SJSA1 (cell line): ENCODE measurements at regions not wholly inside any gene's neighbourhood (a gene's known extent, or its start where the extent isn't known, plus 50 kb on each side); places are given as distances from the start of the nearest gene placed in this dataset.
"Not testable (repeated sequence)": the region's sequence is repeated elsewhere in the genome, so short reads cannot be mapped to it uniquely, and the experiment has no call there.

Source experiments
- DNase-seq, 2 experiments: peaks; one replicate each; pipeline ENCODE4 v3.0.0-alpha.2; 2015 to 2020; ENCODE audit warnings: low spot score in 2 of 2, low read depth in 1 of 2
- H3K27ac ChIP-seq: fragments of 250-450 bp; sonication (Bioruptor Pico); 2 replicates; pipeline ENCODE4 v1.5.1; 2020; ENCODE audit warnings: mild to moderate bottlenecking, moderate library complexity
- H3K27me3 ChIP-seq: fragments of 250-450 bp; sonication (Bioruptor Pico); replicated peaks from 2 replicates; pipeline ENCODE4 v1.5.1; 2020; ENCODE audit warnings: mild to moderate bottlenecking, moderate library complexity
- H3K36me3 ChIP-seq: fragments of 250-450 bp; sonication (Bioruptor Pico); 2 replicates; pipeline ENCODE4 v1.5.1; 2020; ENCODE audit warnings: mild to moderate bottlenecking
- H3K4me1 ChIP-seq: fragments of 250-450 bp; sonication (Bioruptor Pico); replicated peaks from 2 replicates; pipeline ENCODE4 v1.6.1; 2021; ENCODE audit warnings: mild to moderate bottlenecking
- H3K4me3 ChIP-seq: fragments of 250-450 bp; sonication (Bioruptor Pico); 2 replicates; pipeline ENCODE4 v1.5.1; 2020; ENCODE audit warnings: mild to moderate bottlenecking
- H3K9me3 ChIP-seq: fragments of 250-450 bp; sonication (Bioruptor Pico); replicated peaks from 2 replicates; pipeline ENCODE4 v1.5.1; 2020; ENCODE audit warnings: mild to moderate bottlenecking

- Histone ChIP-seq H3K36me3 (no peaks in the 10 kb centered on the region), H3K9me3 (no peaks in the 10 kb centered on the region), H3K27me3 (no peaks in the 10 kb centered on the region), H3K4me1 (no peaks in the 10 kb centered on the region), H3K27ac (no peak overlapping the region), H3K4me3 (no peak overlapping the region)
- no peak for DNase-seq
Measured at GRCh38 chr1:229862017-229862774, 204.8 kb upstream of the GALNT2 start.

GRCh38 chr1:229863651-229864545, 203.1 kb upstream of the GALNT2 start:
- H3K4me1 ChIP-seq: no peaks in the 10 kb centered on the region
- no peak for DNase-seq
- H3K27me3 ChIP-seq: no peaks in the 10 kb centered on the region
- H3K36me3 ChIP-seq: no peaks in the 10 kb centered on the region
- no peak overlapping the region for H3K4me3 ChIP-seq
- no peak overlapping the region for H3K27ac ChIP-seq
- H3K9me3 ChIP-seq: no peaks in the 10 kb centered on the region

- Histone ChIP-seq H3K27me3 (no peaks in the 10 kb centered on the region), H3K9me3 (no peaks in the 10 kb centered on the region), H3K4me3 (no peak overlapping the region), H3K36me3 (no peaks in the 10 kb centered on the region), H3K4me1 (no peaks in the 10 kb centered on the region), H3K27ac (no peak overlapping the region)
- DNase-seq: no peak
Measured at GRCh38 chr1:229864686-229865230, 202.3 kb upstream of the GALNT2 start.

GRCh38 chr1:229865321-229865720, 201.7 kb upstream of the GALNT2 start:
- not testable (repeated sequence) for DNase-seq, H3K4me1 ChIP-seq, H3K36me3 ChIP-seq, H3K4me3 ChIP-seq, H3K27me3 ChIP-seq, H3K9me3 ChIP-seq, H3K27ac ChIP-seq

GRCh38 chr1:229867726-229868125, 199.3 kb upstream of the GALNT2 start:
- no peaks in the 10 kb centered on the region for H3K4me1 ChIP-seq
- DNase-seq: no peak
- H3K9me3 ChIP-seq: no peaks in the 10 kb centered on the region
- no peaks in the 10 kb centered on the region for H3K36me3 ChIP-seq
- no peak overlapping the region for H3K4me3 ChIP-seq
- H3K27me3 ChIP-seq: no peaks in the 10 kb centered on the region
- H3K27ac ChIP-seq: no peak overlapping the region

GRCh38 chr1:229869240-229869639, 197.8 kb upstream of the GALNT2 start:
- no peak for DNase-seq

GRCh38 chr1:229869687-229870086, 197.4 kb upstream of the GALNT2 start:
- no peak for DNase-seq
- no peak overlapping the region for H3K4me3 ChIP-seq
- H3K27me3 ChIP-seq: no peaks in the 10 kb centered on the region
- H3K27ac ChIP-seq: no peak overlapping the region
- no peaks in the 10 kb centered on the region for H3K4me1 ChIP-seq
- H3K36me3 ChIP-seq: no peaks in the 10 kb centered on the region
- H3K9me3 ChIP-seq: no peaks in the 10 kb centered on the region

More at GRCh38 chr1:229869240-229869639, 197.8 kb upstream of the GALNT2 start:
- H3K27ac ChIP-seq: no peak overlapping the region
- H3K4me3 ChIP-seq: no peak overlapping the region
- H3K27me3 ChIP-seq: no peaks in the 10 kb centered on the region
- no peaks in the 10 kb centered on the region for H3K36me3 ChIP-seq
- no peaks in the 10 kb centered on the region for H3K9me3 ChIP-seq
- H3K4me1 ChIP-seq: no peaks in the 10 kb centered on the region

GRCh38 chr1:229870381-229870780, 196.7 kb upstream of the GALNT2 start:
- no peak overlapping the region for H3K4me3 ChIP-seq
- no peaks in the 10 kb centered on the region for H3K4me1 ChIP-seq
- H3K9me3 ChIP-seq: no peaks in the 10 kb centered on the region
- H3K27ac ChIP-seq: no peak overlapping the region
- no peaks in the 10 kb centered on the region for H3K27me3 ChIP-seq
- no peaks in the 10 kb centered on the region for H3K36me3 ChIP-seq
- no peak for DNase-seq

- no peaks in the 10 kb centered on the region for H3K27me3 ChIP-seq
- H3K4me3 ChIP-seq: no peak overlapping the region
- H3K36me3 ChIP-seq: no peaks in the 10 kb centered on the region
- no peaks in the 10 kb centered on the region for H3K4me1 ChIP-seq
- no peak overlapping the region for H3K27ac ChIP-seq
- H3K9me3 ChIP-seq: no peaks in the 10 kb centered on the region
- DNase-seq: no peak
Measured at GRCh38 chr1:229871078-229871676, 195.9 kb upstream of the GALNT2 start.

GRCh38 chr1:229874136-229874535, 192.9 kb upstream of the GALNT2 start:
- no peak for DNase-seq

GRCh38 chr1:229874609-229875008, 192.4 kb upstream of the GALNT2 start:
- DNase-seq: no peak
- no peak overlapping the region for H3K27ac ChIP-seq
- H3K27me3 ChIP-seq: no peaks in the 10 kb centered on the region
- H3K4me3 ChIP-seq: no peak overlapping the region
- H3K4me1 ChIP-seq: no peaks in the 10 kb centered on the region
- H3K9me3 ChIP-seq: no peaks in the 10 kb centered on the region
- H3K36me3 ChIP-seq: no peaks in the 10 kb centered on the region

More at GRCh38 chr1:229874136-229874535, 192.9 kb upstream of the GALNT2 start:
- Histone ChIP-seq H3K27me3 (no peaks in the 10 kb centered on the region), H3K36me3 (no peaks in the 10 kb centered on the region), H3K9me3 (no peaks in the 10 kb centered on the region), H3K27ac (no peak overlapping the region), H3K4me1 (no peaks in the 10 kb centered on the region), H3K4me3 (no peak overlapping the region)

GRCh38 chr1:229875086-229875485, 192.0 kb upstream of the GALNT2 start:
- no peak for DNase-seq
- H3K27me3 ChIP-seq: no peaks in the 10 kb centered on the region

GRCh38 chr1:229879746-229880145, 187.3 kb upstream of the GALNT2 start:
- no peaks in the 10 kb centered on the region for H3K9me3 ChIP-seq
- H3K4me3 ChIP-seq: no peak overlapping the region
- DNase-seq: peak in 1 of 2 experiments; percentile 3

More at GRCh38 chr1:229875086-229875485, 192.0 kb upstream of the GALNT2 start:
- Histone ChIP-seq H3K27ac (no peak overlapping the region), H3K9me3 (no peaks in the 10 kb centered on the region), H3K36me3 (no peaks in the 10 kb centered on the region), H3K4me1 (no peaks in the 10 kb centered on the region), H3K4me3 (no peak overlapping the region)

More at GRCh38 chr1:229879746-229880145, 187.3 kb upstream of the GALNT2 start:
- Histone ChIP-seq H3K36me3 (no peaks in the 10 kb centered on the region), H3K4me1 (no peaks in the 10 kb centered on the region), H3K27ac (no peak overlapping the region), H3K27me3 (peaks cover 3% of the 10 kb centered on the region; the same call in 1 of the 2 replicates)
